Loucy (cell line): ENCODE measurements at regions not wholly inside any gene's neighbourhood (a gene's known extent, or its start where the extent isn't known, plus 50 kb on each side); places are given as distances from the start of the nearest gene placed in this dataset.

Source experiments
- H2AFZ ChIP-seq: fragments of 200-600 bp; sonication (generic); 2 replicates; pipeline ENCODE4 v1.6.0; 2016; ENCODE audit warnings: antibody characterized with exemption, mild to moderate bottlenecking, low read length, moderate library complexity
- H3F3A ChIP-seq: fragments of 200-600 bp; 2 replicates; pipeline ENCODE4 v1.6.0; 2016; ENCODE audit warnings: antibody characterized with exemption, low read depth, mild to moderate bottlenecking
- H3K27me3 ChIP-seq: fragments of 200-600 bp; sonication (generic); 2 replicates; pipeline ENCODE4 v1.6.1; 2014; ENCODE audit warnings: low read length, mild to moderate bottlenecking; ENCODE audit not compliant: insufficient read depth, poor library complexity, severe bottlenecking
- H3K36me3 ChIP-seq: fragments of 200-600 bp; sonication (generic); 2 replicates; pipeline ENCODE4 v1.6.1; 2016; ENCODE audit warnings: low read length; ENCODE audit not compliant: insufficient read depth
- H3K4me1 ChIP-seq: fragments of 200-600 bp; sonication (generic); 2 replicates; pipeline ENCODE4 v1.5.1; 2014; ENCODE audit warnings: low read length, mild to moderate bottlenecking; ENCODE audit not compliant: insufficient read depth, poor library complexity, severe bottlenecking
- H3K4me2 ChIP-seq: fragments of 200-600 bp; sonication (generic); 2 replicates; pipeline ENCODE4 v1.6.0; 2014; ENCODE audit warnings: antibody characterized with exemption, low read length, low read depth, mild to moderate bottlenecking; ENCODE audit not compliant: poor library complexity, severe bottlenecking
- H3K4me3 ChIP-seq: fragments of 200-600 bp; sonication (generic); 2 replicates; pipeline ENCODE4 v1.5.1; 2014; ENCODE audit warnings: low read length, mild to moderate bottlenecking, mixed read lengths; ENCODE audit not compliant: poor library complexity, severe bottlenecking
- H3K79me2 ChIP-seq: fragments of 200-600 bp; sonication (generic); 2 replicates; pipeline ENCODE4 v1.6.1; 2014; ENCODE audit warnings: low read length; ENCODE audit not compliant: insufficient read depth
- H3K9ac ChIP-seq: fragments of 200-600 bp; sonication (generic); 2 replicates; pipeline ENCODE4 v1.6.0; 2014; ENCODE audit warnings: mild to moderate bottlenecking, low read depth, low read length, moderate library complexity; ENCODE audit not compliant: poor library complexity, severe bottlenecking
- H3K9me2 ChIP-seq: fragments of 200-600 bp; sonication (generic); replicated peaks from 2 replicates; pipeline ENCODE4 v1.6.1; 2016; ENCODE audit warnings: low read depth, low read length, mixed read lengths
- H3K9me3 ChIP-seq: fragments of 200-600 bp; sonication (generic); 2 replicates; pipeline ENCODE4 v1.6.1; 2014; ENCODE audit warnings: mild to moderate bottlenecking, antibody characterized with exemption, low read length, low read depth; ENCODE audit not compliant: insufficient read depth
- H4K20me1 ChIP-seq: fragments of 200-600 bp; sonication (generic); 2 replicates; pipeline ENCODE4 v1.6.0; 2014; ENCODE audit warnings: antibody characterized with exemption, low read length, mild to moderate bottlenecking; ENCODE audit not compliant: insufficient read depth, poor library complexity, severe bottlenecking
- CTCF ChIP-seq: fragments of 200-600 bp; sonication (generic); conservative IDR thresholded peaks from 2 replicates; pipeline ENCODE4 v1.5.1; 2014; ENCODE audit warnings: mild to moderate bottlenecking, antibody characterized with exemption, low read length
- EZH2phosphoT487 ChIP-seq: fragments of 200-600 bp; IDR thresholded peaks from 2 replicates; pipeline ENCODE4 v1.6.1; 2018; ENCODE audit warnings: antibody characterized with exemption, mild to moderate bottlenecking, moderate library complexity, borderline replicate concordance

GRCh38 chr6:19781269-19781668 lies 55.9 kb upstream of the ID4 start:
- Histone ChIP-seq H3K4me1 (no peaks in the 10 kb centered on the region), H3K9ac (no peak overlapping the region), H3K4me2 (no peak overlapping the region), H4K20me1 (no peaks in the 10 kb centered on the region), H3K4me3 (no peak overlapping the region), H3K36me3 (no peaks in the 10 kb centered on the region), H3K9me3 (no peaks in the 10 kb centered on the region), H2AFZ (no peak overlapping the region), H3K9me2 (no peaks in the 10 kb centered on the region), H3F3A (no peaks in the 10 kb centered on the region), H3K79me2 (no peaks in the 10 kb centered on the region), H3K27me3 (no peaks in the 10 kb centered on the region)
- TF ChIP-seq CTCF = no peak

DNA sequence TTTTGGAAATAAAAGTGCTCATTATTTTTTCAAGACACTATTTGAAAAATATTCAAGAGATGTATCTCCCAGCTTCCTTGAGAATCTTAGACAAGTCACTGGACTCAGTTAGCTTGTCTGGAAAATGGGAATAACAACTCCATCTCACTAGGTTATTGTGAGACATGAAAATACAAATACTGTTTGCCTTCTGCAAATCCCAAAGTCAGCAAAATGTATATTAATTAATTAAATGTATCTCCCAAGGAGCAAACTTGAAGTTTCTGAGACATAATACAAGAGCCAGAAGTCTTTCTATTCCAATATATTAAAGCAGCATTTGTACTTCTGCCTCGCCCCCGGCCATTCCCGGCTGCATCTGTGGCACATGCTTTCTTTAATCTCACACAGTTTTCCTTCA lies 54.6 kb upstream of the ID4 start:
- Histone ChIP-seq H4K20me1 (no peaks in the 10 kb centered on the region), H3K27me3 (no peaks in the 10 kb centered on the region), H3K9me2 (no peaks in the 10 kb centered on the region), H3K4me3 (no peak overlapping the region), H3K4me2 (no peak overlapping the region), H2AFZ (no peak overlapping the region), H3K4me1 (no peaks in the 10 kb centered on the region), H3K79me2 (no peaks in the 10 kb centered on the region), H3K9ac (no peak overlapping the region), H3K36me3 (no peaks in the 10 kb centered on the region), H3K9me3 (no peaks in the 10 kb centered on the region), H3F3A (no peaks in the 10 kb centered on the region)
- TF ChIP-seq EZH2phosphoT487 = no peak
- TF ChIP-seq CTCF = no peak
